NOMO-1 treated with DMSO at 0.1 percent for 48 hours (cell line): ENCODE measurements at regions not wholly inside any gene's neighbourhood (a gene's known extent, or its start where the extent isn't known, plus 50 kb on each side); places are given as distances from the start of the nearest gene placed in this dataset.
A peak's percentile ranks its signal among the peaks of the same experiment; 100 is the strongest.

Source experiments
- DNase-seq: peaks from one replicate; lab custom pipeline; 2025; ENCODE audit not compliant: unreplicated experiment; lab: John Stamatoyannopoulos, UW

DNA sequence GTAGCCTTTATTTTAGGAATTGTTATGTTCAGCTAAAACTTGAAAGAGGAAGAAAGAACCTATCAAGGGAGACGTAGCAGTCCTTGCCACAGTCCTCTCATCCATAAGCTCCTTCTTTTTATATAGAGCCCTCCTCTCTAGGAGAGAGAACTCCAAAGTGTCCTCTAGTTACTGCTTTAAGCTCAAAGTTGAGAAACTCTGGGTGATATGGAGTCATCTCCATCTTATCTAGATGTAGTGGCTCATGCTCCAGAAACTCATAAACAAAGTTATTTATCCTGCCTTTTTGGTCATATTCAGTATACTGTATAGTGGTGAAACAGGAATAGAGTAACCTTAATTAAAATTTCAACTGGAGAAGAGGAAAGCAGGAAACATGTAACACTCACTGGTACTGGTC lies 90.4 kb upstream of the ATF7IP start:
- no peak for DNase-seq

DNA sequence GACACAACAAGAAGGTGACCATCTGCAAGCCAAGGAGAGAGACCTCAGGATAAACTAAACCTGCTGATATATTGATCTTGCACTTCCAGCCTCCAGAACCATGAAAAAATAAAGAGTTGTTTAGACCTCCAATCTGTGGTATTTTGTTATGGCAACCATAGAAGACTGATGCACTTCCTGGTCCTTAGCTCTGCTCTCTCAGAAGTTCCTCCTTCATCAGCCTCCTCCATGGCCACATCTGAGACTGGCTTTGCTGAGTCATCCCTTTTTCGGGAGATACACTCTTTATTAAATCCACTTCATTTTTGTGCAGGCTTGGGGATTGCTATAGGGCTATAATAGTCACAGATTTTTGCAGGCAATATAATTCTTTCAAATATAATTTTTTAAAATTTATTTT lies 89.6 kb upstream of the ATF7IP start:
- peak; percentile 28 for DNase-seq

DNA sequence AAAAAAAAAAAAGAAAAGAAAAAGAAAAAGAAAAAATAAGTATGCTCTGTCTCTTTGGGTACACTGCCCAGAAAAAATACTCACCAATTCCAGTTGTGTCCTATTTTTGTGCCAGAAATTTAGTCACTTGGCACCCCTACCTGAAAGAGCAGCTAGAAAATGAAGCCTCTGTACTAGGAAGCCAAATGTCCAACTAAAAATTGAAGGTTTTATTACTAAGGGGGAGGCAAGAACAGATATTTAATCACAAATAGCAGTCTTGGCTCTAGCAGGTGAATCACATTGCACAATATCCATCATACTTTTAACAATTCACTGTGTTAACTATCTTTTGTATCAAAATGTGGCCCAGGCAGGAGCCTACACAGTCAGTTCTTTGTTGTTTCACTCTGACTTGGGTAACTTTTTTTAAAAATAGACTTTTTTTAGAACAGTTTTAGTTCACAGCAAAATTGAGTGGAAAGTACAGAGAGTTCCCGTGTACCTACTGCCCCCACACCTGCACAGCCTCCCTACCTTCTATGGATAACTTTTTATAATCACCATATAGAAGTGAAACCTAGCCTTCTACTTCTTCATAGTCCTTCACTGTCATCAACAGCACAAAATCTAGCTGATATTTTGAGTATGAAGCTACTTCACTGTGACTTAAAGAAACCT lies 87.1 kb upstream of the ATF7IP start:
- no peak for DNase-seq

DNA sequence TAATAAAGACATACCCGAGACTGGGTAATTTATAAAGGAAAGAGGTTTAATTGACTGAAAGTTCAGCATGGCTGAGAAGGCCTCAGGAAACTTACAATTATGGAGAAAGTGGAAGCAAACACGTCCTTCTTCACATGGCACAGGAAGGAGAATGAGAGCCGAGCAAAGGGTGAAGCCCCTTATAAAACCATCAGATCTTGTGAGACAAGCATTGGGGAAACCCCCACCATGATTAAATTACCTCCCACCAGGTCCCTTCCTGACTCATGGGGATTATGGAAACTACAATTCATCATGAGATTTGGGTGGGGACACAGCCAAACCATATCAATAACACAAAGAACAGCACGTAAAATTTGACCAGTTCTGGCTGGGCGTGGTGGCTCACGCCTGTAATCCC lies 85.6 kb upstream of the ATF7IP start:
- DNase-seq, result no peak

DNA sequence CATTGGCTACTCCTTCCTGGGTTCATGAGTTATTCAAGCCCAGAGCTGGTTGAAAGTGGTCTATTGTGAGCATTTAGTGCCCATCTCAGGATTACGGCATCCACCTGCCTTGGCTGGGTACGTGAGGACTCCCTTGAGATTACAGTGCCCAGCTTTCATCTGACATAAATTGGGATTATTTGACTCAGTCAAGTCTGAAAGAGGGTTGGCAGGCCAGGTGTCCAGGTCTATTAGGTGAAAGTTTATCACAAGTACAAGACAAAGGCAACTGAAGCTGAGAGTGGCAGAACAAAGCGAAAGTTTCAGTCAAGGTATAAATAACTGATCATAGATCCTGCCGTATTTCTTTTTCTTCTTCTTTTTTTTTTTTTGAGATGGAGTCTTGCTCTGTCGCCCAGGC lies 84.6 kb upstream of the ATF7IP start:
- DNase-seq, result no peak

DNA sequence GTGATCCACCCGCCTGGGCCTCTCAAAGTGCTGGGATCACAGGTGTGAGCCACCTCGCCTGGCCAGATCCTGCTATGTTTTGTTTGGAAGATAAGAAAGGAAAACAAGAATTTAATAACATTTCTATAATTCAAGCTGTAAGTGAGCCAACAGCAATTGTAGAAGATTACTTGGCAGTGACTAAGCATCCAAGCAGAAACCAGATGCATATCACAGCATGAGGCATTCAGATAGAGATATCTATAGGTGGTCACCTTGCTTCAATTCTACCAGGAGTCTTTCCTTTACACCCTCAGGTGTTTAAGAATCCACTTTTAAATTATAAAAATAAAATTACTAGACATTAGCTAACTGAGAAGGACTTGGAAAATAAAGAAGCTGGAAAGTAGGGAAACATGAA lies 83.9 kb upstream of the ATF7IP start:
- no peak for DNase-seq

DNA sequence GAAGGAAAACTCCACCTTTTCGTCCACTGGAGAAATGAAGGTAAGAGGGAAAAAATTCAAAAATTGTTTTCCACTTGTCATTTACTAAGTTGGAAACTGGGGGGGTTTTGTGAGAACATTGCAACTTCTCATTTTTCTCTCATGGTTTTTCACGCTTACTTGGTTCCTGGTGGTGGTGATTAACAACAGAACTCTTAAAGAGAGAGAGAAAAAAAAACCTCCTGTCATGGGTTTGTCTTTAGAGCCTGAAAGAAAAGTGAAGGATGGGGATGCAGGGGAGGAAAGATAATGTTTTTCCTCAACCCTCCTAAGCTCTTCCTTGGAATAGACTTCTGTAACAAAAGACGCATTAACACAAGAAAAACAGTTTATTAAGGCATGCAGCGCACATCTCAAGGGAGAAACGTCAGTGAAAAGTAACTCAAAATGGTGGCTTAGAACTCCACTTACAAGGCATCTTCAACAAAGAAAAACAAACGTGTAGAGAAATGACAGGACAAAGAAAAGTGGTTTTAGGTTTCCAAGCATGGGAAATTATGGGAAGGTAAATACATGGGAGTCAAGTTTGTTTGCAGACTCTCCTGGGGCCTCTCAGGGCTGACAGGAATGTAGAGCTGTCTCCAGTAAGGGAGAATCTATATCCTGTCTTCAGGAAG lies 81.9 kb upstream of the ATF7IP start:
- DNase-seq, result no peak

DNA sequence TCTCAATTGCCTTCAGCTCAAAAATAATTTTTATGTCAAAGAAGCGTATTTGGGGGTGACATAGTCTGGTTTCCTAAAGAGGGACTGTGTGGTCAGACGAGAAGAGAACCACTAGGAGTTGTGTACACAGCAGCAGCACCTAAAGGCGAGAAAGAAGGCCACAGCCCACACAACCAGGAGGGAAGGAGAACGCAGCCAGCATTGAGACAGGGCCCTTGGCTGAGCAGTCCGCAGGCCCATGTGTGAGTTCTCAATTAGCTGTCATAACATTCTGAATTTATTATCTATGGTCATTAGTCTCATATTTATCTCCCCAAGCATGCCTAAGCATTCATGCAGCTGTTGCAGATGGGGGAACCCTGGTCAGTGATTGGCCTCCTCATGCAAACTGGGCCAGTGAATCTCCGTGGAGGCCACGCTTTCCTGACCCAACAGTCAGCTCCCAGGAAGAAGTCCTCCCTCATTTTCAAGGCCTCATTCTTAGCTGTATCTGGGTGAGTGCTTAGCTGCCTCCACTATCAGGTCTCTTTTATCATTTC lies 81.2 kb upstream of the ATF7IP start:
- no peak for DNase-seq

DNA sequence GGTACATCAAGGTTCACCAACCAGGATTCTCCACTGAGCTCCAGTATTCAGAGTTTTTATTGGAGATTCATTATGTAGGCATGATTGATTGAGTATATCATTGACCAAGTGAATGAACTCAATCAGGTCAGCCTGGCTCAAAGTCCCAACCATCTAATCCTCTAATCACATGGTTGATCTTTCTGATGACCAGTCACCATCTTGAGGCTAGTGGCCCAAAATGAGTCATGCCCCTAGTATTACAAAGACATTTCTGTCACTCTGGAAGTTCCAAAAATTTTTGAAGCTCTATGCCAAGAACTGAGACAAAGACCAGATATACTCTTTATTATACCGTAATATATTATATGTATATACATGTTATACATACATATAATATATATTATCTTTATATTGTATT lies 75.9 kb upstream of the ATF7IP start:
- no peak for DNase-seq

DNA sequence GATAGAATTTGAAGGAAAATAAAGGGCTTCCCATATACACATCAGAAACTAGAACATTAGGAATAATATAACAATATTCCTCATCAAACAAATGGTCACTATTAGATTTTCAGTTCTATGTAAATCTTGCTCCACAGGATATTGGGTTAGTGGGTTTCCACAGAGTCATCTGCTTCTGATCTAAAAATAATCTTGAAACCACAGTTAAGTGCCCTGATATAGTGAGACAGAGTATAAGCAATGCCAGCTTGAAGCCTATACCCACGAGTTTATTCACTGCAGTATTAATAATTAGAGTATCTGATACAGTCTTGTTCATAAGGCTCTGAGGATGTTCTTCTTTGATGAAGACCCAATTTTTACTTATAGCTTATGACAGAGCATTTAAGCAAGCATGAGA lies 74.5 kb upstream of the ATF7IP start:
- DNase-seq, result peak; percentile 23

DNA sequence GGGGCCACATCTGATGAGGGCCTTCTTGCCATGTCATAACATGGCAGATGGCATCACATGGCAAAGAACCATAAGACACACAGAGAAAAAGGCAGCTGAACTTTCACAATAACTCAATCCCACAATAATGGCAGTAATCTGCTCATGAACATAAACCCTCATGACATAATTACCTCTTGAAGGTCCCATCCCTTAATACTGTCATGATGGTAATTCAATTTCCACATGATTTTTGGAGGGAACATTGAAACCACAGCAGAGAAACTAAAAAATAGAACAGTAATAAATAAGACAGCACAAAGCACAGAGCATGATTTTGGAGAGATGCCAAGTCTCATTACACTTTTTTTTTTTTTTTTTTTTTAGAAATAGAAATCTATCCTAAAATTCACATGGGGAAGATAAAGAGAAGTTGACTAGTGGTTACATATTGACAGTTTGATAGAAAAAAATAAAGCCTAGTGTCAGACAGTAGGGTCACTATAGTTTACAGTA lies 61.8 kb upstream of the ATF7IP start:
- peak; percentile 13 for DNase-seq

DNA sequence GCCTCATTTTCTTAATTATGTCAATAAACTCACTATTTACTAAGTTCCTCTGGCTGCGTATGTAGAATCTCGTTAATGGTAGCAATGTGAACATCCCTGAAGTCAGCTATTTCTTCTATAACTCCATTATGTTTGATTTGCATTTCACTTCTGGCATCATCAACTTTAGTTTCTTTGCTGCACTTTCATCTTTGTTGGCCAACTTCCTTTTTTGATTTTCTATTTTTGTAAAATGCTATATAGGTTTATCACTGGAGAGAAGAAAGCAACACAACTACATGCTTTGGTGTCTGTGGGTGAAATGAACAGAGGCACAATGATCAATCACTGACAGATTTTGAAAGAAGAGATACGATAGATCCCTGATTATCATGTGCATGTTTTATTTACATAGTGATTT lies 58.5 kb upstream of the ATF7IP start:
- DNase-seq, result peak; percentile 14

DNA sequence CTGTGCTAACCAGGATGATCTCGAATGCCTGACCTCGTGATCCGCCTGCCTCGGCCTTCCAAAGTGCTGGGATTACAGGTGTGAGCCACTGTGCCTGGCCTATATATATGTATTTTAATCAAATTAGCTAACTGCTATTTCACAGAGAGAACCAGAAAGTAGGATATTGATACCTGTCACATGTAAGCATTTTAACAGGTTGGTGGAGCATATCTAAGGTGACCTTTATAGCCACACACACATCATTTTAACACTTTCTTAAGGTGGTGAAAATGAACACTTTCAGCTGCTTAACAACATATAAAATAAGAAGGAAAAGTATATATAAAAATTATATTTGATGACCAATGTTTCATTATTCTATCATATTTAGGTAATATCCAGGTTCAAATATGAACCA lies 57.0 kb upstream of the ATF7IP start:
- no peak for DNase-seq

DNA sequence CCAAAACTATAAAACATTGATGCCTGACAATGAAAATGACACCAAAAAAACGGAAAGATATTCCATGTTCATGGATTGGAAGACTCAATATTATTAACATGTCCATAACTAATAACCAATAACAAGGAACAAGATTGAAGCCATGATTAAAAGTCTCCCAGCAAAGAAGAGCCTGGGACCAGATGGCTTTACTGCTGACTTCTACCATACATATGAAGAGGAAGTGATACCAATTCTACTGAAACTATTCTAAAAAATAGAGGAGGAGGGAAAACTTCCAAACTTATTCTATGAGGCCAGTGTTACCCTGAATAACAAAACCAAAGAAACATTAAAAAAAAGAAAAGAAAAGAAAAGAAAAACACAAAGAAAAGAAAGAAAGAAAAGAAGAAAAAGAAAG lies 54.6 kb upstream of the ATF7IP start:
- peak; percentile 30 for DNase-seq

DNA sequence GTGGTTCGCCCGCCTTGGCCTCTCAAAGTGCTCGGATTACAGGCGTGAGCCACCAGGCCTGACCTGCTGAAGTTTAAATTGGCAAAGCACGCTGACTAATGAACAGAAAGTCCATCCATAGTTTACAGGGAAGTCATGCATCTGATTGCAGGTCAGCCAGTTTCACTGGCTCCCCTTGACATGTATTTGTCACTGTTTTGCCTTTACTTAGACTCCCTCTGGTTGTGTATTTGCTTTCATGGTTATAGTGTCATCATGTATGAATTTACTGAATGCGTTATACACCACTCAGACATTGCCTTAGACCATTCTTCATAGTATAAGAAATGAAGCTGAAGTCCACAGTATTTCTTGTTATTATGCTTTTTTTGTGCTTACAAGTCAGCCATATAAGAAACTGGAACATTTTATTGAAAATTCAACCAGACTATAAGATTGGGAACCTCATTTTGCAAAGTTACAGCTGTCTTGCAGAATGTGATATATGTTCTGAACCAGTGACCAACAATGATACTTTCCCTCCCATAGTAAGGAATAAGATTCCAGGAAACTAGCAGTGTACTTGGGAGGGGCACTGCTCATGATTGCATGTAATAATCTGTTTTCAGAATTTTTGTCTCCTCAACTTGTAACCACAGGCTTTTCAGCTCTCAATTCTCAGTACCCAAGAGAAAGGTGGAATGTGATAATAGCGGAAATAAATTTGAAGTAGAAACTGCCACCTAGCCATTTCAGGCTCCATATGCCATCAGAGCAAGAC lies 51.9 kb upstream of the ATF7IP start:
- no peak for DNase-seq

DNA sequence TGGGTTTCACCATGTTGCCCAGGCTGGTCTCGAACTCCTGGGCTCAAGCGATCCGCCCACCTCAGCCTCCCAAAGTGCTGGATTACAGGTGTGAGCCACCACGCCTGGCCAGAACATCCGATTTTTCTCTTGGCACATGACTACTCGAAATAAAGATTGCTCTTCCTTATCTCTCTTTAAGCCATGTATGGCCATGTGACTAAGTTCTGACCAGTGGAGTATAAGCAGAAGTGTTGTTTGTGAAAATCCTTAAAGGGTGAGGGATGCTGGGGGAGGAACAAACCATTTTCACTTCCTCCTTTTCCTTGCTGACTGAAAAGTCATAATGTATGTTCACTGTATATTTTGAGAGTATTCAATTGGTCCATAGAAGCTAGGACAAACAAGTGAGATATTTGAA lies 50.7 kb upstream of the ATF7IP start:
- DNase-seq, result peak; percentile 94

DNA sequence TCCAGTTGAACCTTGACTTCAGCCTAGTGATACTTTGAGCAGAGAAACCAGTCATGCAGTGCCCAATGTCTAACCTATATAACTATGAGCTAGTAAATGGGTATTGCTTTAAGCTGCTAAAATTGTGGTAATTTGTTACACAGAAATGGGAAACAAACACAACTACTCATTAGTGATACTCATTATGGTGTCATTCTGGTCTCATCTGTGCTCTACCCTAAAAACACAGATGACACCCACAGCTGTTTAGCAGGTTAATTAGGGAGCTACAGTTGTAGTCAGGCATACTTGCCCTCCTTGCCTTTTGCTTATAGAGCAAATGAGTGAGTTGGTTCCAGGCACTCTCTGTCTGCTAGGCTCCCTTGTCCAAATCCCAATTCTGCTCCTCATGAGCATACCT lies 50.0 kb upstream of the ATF7IP start:
- DNase-seq, result no peak
